Left kidney (tissue), 1 donor: ENCODE measurements at regions not wholly inside any gene's neighbourhood (a gene's known extent, or its start where the extent isn't known, plus 50 kb on each side); places are given as distances from the start of the nearest gene placed in this dataset.

Source experiments
- DNase-seq: peaks from one replicate; pipeline ENCODE4 v3.0.0-alpha.2; 2013

DNA sequence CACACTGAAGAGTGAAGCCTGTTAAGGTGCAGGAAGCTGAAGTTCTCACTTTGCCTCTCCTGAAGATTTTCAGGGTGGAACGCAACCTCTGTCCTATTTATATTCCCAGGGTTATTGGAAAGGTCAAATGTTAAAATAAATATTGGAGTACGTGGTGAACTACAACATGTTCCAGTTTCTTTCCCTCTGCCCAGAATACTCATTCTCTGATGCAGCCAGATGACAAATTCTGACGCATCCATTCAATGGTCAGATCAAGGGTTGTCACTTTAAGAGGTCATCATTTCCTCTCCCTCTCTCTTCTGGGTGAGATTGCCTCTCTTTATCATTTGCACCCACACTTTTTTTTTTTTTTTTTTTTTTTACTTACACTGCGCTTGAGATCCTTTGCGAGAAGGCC lies 277.1 kb downstream of the BRINP1 start:
- no peak for DNase-seq

DNA sequence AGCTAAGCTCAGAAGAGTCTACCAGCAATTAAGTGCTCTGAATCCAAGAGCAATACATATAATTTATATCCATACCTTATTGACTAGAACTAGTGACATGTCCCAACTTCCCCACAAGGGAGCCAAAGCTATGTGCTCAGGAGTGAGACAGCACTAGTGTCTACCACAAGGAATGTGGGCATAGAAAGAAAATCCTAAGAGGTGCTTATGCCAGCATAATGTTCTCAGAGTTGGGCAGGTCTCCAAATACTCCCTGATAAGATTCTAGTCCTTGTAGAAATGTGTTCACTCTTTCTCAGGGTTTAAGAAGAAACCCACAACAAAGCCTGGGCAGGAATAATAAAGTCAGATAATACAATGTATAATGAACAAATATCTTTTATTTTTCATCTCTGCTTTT lies 275.1 kb downstream of the BRINP1 start:
- no peak for DNase-seq

DNA sequence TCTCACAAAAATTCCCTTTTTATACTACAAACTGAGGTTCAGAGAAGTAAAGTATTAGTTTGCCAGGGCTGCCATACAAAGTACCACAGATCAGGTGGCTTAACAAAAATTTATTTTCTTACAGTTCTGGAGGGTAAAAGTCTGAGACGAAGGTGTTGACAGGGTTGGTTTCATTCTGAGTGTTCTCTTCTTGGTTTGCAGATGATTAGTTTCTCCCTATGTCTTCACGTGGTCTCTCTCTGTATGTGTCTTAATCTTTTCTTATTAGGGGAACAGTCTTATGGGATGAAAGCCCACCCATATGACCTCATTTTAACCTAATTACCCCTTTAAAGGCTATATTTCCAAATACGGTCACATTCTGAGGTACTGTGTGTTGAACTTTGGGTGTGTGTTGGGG lies 274.2 kb downstream of the BRINP1 start:
- no peak for DNase-seq

DNA sequence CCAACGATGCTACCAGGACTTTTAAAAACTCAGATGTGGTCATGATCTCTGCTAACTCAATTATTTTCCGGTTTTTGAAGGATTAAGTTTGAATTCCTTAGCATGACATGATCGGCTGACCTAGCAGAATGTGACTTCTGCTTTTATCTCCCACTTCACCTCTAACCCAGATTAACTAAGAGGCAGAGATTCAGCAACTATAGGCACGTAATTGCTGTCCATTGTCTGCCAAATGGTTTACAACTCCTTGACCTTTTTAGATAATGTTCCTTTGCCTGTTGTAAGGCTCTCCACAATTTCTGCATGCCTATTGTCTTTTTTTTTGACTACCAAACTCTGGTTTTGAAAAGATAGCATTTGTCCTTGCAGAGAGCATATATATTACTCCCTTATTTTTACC lies 268.2 kb downstream of the BRINP1 start:
- no peak for DNase-seq

DNA sequence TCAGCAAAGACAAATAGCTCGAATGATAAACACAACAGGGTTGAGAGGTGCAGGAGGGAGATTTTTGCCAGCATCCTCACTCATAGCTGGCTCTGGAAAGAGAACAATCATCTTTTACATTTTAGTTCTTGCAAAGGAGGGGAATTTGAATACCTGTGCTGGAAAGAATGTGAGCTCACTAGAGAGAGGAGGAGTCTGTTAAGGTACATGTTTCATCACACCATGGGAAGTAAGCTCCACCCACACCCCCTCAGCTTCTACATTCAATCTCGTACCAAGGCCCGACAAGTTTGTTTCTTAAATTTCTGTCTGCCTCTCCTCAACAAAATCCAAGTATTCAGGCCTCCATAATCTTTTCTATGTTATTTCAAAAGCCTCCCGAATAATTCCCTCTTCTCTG lies 254.6 kb downstream of the BRINP1 start:
- no peak for DNase-seq
